Stimulated activated naive CD8-positive, alpha-beta T cell treated with anti-CD3 and anti-CD28 coated beads, Interleukin-15, amount 100 ng/mL, for 72 hours (primary cell): ENCODE measurements at regions not wholly inside any gene's neighbourhood (a gene's known extent, or its start where the extent isn't known, plus 50 kb on each side); places are given as distances from the start of the nearest gene placed in this dataset.

ENCODE experiments used
- ATAC-seq: fragments of 150-1000 bp; cut with Tn5 transposase; 2 replicates; pipeline ENCODE4 v1.10.0; 2021; ENCODE audit warnings: mild to moderate bottlenecking, moderate library complexity
- DNase-seq, 2 donors: peaks; one replicate each; pipeline ENCODE4 v3.0.0; 2021 to 2022
- H3K27ac Mint-ChIP-seq, 2 donors: one replicate each; pipeline ENCODE4 v1.8.0; 2022; ENCODE audit warnings: mild to moderate bottlenecking in 2 of 2, mixed read lengths in 2 of 2, moderate library complexity in 2 of 2
- H3K27me3 Mint-ChIP-seq: one replicate; pipeline ENCODE4 v1.8.0; 2022; ENCODE audit warnings: mixed read lengths
- H3K4me1 Mint-ChIP-seq: one replicate; pipeline ENCODE4 v1.8.0; 2022; ENCODE audit warnings: mild to moderate bottlenecking, mixed read lengths
- H3K4me3 Mint-ChIP-seq, 2 donors: one replicate each; pipeline ENCODE4 v1.8.0; 2022; ENCODE audit warnings: mild to moderate bottlenecking in 2 of 2, mixed read lengths in 2 of 2, moderate library complexity in 1 of 2
- H3K9me3 Mint-ChIP-seq, 2 donors: one replicate each; pipeline ENCODE4 v1.8.0; 2022; ENCODE audit warnings: mixed read lengths in 2 of 2

DNA sequence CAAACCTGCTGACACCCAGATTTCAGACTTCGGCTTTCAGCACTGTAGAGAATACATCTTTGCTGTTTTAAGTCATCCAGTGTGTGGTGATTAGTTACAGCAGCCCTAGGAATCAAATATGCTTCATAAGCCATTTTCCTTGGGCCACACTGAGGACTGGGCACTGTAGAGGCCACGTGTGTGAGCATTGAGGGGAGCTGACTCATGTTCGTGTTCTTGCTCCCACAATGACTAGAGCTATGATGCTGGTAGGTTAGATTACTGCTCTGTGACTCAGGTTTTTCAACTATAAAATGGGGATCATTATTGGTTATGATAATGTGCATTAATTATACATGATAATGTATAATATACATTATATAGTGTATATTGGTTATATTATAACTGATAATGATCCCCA is 96.5 kb upstream of the PALM2AKAP2 start:
- H3K27me3 Mint-ChIP-seq = no peaks in the 10 kb centered on the region
- ATAC-seq (no peak), DNase-seq (no peak)
- peaks cover 3 to 13% of the 10 kb centered on the region in 2 donors for H3K9me3 Mint-ChIP-seq
- no peaks in the 10 kb centered on the region for H3K4me1 Mint-ChIP-seq
- no peak overlapping the region for H3K4me3 Mint-ChIP-seq
- H3K27ac Mint-ChIP-seq = no peak overlapping the region

DNA sequence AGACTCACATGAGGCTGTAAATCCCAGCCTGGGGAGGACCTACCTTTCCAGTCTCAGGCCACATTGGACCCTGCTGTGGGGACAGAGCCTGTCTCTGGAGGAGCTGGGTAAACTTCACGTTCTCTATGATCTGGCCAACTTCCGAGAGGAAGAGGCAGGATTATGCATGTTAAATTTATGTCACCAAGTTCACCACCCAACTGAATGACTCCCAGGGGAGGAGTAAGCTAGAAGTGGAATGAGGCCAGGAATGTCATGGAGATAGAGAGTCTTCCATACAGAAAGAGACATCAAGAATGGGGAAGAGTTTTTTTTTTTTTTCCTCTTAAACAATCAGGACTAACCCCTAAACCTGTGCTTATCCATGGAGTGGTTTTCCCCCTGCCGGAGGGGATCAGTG is 90.3 kb upstream of the PALM2AKAP2 start:
- H3K27me3 Mint-ChIP-seq = no peaks in the 10 kb centered on the region

DNA sequence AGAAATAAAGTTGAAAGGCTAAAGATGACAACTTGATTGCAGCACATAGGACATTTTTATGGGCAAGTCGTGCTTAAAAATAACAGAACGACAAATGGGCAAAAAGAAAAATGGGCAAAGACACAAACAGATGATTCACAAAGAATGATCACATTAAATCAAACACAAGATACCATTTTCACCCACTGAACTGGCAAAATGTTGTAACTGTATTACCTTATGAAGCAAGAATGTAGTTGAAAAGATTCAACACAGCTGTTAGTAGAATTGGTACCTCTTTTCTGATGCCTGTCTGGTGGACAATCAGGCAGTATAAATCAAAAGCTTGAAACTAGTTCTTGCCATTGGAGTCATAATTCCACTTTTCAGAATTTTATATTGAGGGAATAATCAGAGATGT is 81.0 kb upstream of the PALM2AKAP2 start:
- peaks cover 0 to 7% of the 10 kb centered on the region in 2 donors for H3K9me3 Mint-ChIP-seq
- ATAC-seq = no peak
- no peak overlapping the region for H3K27ac Mint-ChIP-seq
- DNase-seq = no peak
- no peaks in the 10 kb centered on the region for H3K27me3 Mint-ChIP-seq
- no peak overlapping the region for H3K4me3 Mint-ChIP-seq
- no peaks in the 10 kb centered on the region for H3K4me1 Mint-ChIP-seq

More for the DNA sequence above, 90.3 kb upstream of the PALM2AKAP2 start:
- Mint-ChIP-seq H3K4me3 (no peak overlapping the region), H3K9me3 (peaks cover 3 to 7% of the 10 kb centered on the region in 2 donors), H3K4me1 (no peaks in the 10 kb centered on the region), H3K27ac (no peak overlapping the region)
- DNase-seq = no peak
- ATAC-seq = no peak

DNA sequence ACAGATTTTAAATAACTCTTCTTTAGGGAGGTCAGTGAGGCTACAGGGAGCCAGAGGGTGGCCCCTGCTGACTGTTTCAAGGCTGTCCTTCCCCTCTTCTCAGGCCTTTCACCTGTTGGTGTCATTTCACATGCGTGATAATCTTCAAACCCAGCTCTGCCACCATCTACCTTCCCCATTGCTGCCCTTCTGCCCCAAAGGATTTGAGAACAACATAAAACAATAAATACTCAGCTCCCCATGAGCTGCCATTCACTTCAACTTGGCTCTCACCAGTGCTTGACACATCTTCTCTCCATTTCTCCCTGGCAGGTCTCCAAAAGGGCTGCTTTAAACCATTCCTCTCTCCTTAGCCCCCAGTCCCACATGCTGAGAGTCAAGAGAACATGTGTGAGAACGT is 75.5 kb upstream of the PALM2AKAP2 start:
- H3K27me3 Mint-ChIP-seq = no peaks in the 10 kb centered on the region
- no peaks in the 10 kb centered on the region for H3K4me1 Mint-ChIP-seq
- H3K27ac Mint-ChIP-seq = no peak overlapping the region
- no peak for DNase-seq
- H3K4me3 Mint-ChIP-seq = no peak overlapping the region
- peaks cover 4 to 7% of the 10 kb centered on the region in 2 donors for H3K9me3 Mint-ChIP-seq
- ATAC-seq = no peak

DNA sequence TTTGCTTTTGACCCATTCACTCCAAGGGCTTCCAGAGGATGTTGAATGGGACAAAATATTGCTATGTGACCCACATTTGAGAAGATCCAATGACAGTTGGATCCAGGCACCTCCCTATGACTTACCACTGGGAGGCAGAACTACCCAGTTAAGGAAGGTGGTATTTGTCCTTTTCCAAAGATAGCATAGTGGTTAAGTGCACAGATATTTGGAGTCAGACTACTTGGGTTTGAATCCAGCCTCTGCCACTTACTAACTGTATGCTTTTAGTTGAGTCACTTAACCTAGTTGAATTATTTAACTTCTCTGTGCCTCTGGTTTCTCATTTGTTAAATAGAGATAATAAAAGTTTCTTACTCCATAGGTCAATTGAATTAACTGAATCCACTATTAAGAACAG is 74.5 kb upstream of the PALM2AKAP2 start:
- ATAC-seq (no peak), DNase-seq (no peak)
- no peak overlapping the region for H3K27ac Mint-ChIP-seq
- H3K4me3 Mint-ChIP-seq = no peak overlapping the region
- H3K4me1 Mint-ChIP-seq = no peaks in the 10 kb centered on the region
- no peaks in the 10 kb centered on the region for H3K27me3 Mint-ChIP-seq
- H3K9me3 Mint-ChIP-seq = peaks cover under 1 to 4% of the 10 kb centered on the region in 2 donors

DNA sequence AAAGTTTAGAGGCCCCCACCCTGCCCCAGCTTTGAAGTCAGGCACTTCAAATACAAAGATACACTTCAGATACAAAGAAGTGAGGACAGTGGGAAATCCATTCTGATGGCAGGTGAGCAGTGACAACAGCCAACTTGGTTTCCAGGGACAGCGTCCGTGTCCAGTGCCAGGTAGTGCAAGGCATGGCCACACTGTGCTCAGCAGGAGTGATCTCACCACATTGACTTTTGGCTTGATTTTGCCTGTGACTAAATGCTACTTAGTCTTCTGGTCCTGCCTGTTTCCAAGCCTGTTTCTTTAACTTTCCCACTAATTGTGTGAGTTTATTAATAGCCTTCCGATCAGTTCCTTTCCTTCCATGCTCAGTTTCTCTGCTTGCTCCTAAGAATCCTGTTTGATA is 72.6 kb upstream of the PALM2AKAP2 start:
- Mint-ChIP-seq H3K27me3 (no peaks in the 10 kb centered on the region), H3K27ac (no peak overlapping the region), H3K4me3 (no peak overlapping the region), H3K9me3 (peaks cover 0 to 4% of the 10 kb centered on the region in 2 donors), H3K4me1 (no peaks in the 10 kb centered on the region)
- ATAC-seq = no peak
- DNase-seq = no peak

DNA sequence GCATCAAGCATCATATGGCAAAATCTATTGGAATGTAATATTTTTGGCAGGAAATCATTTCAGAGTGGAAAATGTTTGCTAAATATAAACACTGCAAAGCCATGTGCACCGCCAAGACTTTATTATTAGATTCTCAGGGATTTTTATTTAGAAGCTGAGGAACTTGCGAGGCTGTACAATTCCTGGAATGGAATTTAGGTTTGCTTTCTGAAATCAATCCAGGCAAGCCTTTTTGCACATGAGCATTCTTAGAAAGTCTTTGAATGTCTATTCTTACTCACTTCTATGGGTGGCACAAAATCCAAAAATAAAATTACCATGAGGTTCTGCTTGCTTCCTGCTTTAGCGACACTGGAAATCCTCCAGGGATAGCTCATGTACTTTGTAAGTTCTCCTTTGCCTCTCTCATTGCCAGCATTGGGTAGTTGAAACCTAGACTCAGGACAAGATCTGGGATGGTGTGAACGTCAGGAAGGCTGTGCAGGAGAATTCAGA is 71.5 kb upstream of the PALM2AKAP2 start:
- H3K4me1 Mint-ChIP-seq = no peaks in the 10 kb centered on the region
- no peak for ATAC-seq
- no peaks in the 10 kb centered on the region for H3K27me3 Mint-ChIP-seq
- H3K9me3 Mint-ChIP-seq = peaks cover 0 to 4% of the 10 kb centered on the region in 2 donors
- no peak overlapping the region for H3K4me3 Mint-ChIP-seq
- H3K27ac Mint-ChIP-seq = no peak overlapping the region
- DNase-seq = no peak

DNA sequence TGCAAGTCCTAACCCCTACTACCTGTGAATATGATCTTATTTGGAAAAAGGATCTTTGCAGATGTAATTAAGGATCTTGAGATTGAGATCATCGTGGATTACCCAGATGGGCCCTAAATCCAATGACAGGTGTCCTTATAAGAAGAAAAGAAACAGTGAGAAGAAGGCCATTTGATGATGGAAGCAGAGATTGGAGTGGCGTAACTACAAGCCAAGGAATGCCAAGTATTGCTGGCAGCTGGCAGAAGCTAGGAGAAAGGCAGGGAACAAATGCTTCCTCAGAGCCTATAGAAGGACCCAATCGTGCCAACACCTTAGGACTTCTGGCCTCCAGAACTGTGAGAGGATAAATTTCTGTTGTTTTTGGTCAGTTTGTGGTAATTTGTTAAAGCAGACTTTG is 70.1 kb upstream of the PALM2AKAP2 start:
- Mint-ChIP-seq H3K4me1 (no peaks in the 10 kb centered on the region), H3K27me3 (no peaks in the 10 kb centered on the region), H3K9me3 (peaks cover 0 to 4% of the 10 kb centered on the region in 2 donors), H3K4me3 (no peak overlapping the region), H3K27ac (peak overlapping the region in 1 of 2 donors; percentile 49)
- ATAC-seq (no peak), DNase-seq (no peak)

DNA sequence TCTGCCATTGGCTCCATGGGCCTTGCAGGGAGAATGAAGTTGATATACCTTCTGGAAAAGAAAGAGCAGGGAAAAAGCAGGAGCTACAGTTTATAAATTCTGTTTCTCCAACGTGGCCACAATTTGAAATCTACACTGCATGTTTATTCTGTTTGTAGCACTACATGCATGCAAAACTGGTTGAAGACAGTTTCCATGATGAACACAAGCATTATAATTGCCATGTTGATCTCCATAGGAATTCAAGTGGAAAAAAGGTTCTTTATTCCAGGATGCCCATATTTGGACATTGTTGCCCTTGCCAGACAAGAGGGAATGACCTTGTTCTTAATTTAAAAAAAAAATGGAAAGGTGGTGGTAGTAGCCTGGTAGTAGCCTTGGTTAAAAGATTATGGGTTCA is 69.2 kb upstream of the PALM2AKAP2 start:
- no peaks in the 10 kb centered on the region for H3K27me3 Mint-ChIP-seq
- no peak overlapping the region for H3K4me3 Mint-ChIP-seq
- peak overlapping the region in 1 of 2 donors; percentile 18 for H3K27ac Mint-ChIP-seq
- H3K4me1 Mint-ChIP-seq = no peaks in the 10 kb centered on the region
- peaks cover 0 to 4% of the 10 kb centered on the region in 2 donors for H3K9me3 Mint-ChIP-seq
- DNase-seq = no peak
- no peak for ATAC-seq

DNA sequence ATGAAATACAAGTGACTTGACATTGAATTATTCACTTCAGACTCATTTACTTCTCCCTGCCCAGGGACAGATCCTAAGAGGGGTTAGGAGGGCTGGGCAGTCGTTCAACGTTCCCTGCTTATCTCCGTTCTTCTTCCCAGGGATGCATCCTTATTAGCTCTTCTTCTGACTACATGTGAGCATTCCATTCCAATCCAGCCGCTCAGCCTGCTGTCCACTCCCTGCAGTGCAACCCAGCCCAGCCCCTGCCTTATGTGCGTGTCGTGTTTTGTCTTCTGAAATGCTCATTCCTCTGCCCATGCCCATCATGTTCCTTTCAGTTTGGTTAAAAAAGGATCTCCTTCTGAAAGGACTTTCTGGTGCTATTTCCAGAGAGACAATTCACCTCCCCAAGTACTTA is 64.7 kb upstream of the PALM2AKAP2 start:
- no peaks in the 10 kb centered on the region for H3K9me3 Mint-ChIP-seq
- no peak for ATAC-seq

DNA sequence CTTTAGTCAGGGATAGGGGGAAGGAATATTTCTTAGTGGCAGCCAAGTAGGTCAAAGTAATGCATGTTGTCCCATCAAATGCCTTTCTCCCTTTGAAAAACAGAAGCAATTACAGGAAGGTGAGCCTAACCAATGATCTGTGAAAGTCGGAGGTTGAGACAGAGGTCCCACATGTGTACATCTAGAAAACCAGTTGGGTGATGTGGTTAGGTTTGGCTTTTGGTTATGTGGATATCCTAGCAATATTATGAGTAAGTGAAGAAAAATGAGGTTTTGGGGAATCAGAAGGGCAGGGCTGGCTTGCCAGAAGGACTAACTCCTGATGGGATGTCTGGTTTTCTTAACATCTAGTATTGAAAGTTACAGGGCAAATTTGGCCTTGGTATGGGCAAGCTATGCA is 63.4 kb upstream of the PALM2AKAP2 start:
- Mint-ChIP-seq H3K4me3 (no peak overlapping the region), H3K27ac (no peak overlapping the region)
- no peak for ATAC-seq

More for the DNA sequence above, 64.7 kb upstream of the PALM2AKAP2 start:
- H3K4me1 Mint-ChIP-seq = no peaks in the 10 kb centered on the region
- H3K27ac Mint-ChIP-seq = no peak overlapping the region
- H3K4me3 Mint-ChIP-seq = no peak overlapping the region
- DNase-seq = no peak
- no peaks in the 10 kb centered on the region for H3K27me3 Mint-ChIP-seq

DNA sequence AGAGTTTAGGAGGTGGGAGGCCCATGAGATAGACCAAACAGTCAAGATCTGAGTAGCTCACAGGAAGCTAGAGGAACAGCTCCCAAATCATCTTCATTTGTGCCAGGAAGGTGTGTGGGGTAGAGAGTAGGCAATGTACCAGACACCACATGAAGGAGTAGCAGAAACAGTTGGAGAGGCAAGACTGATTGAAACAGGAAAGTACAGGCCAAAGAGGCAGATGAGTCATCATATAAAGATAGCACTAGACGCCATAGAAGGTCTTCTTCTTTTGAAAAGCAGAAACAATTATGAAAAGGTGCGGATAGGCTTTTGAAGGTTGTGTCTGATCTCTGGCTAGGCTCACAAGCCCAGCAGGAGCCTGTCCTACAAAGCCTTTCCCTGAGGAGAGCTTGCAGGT is 62.7 kb upstream of the PALM2AKAP2 start:
- H3K4me1 Mint-ChIP-seq = no peaks in the 10 kb centered on the region
- H3K27me3 Mint-ChIP-seq = no peaks in the 10 kb centered on the region
- H3K9me3 Mint-ChIP-seq = no peaks in the 10 kb centered on the region
- H3K27ac Mint-ChIP-seq = no peak overlapping the region
- ATAC-seq (no peak), DNase-seq (no peak)
- no peak overlapping the region for H3K4me3 Mint-ChIP-seq

More for the DNA sequence above, 63.4 kb upstream of the PALM2AKAP2 start:
- DNase-seq = no peak
- H3K4me1 Mint-ChIP-seq = no peaks in the 10 kb centered on the region
- no peaks in the 10 kb centered on the region for H3K9me3 Mint-ChIP-seq
- no peaks in the 10 kb centered on the region for H3K27me3 Mint-ChIP-seq

DNA sequence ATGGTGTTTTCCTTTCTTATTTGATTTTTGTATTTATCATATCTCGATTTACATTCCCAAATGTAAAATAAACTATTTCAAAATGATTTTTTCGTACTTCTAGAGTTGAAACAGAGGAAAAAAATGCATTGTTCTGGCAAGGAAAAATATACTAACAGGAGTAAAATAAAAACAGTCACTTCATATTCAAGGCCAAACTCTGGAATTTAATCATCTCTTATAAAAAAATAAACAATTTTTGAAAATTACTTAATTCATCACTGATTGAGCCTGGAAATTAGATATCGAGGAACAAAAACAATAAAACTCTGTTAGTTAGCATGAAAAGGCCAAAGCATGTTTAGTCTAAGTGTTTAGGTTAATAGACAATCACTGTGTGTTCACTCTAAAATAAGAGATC is 61.1 kb upstream of the PALM2AKAP2 start:
- DNase-seq (no peak), ATAC-seq (no peak)
- H3K4me3 Mint-ChIP-seq = no peak overlapping the region
- H3K4me1 Mint-ChIP-seq = no peaks in the 10 kb centered on the region
- peaks cover 8 to 9% of the 10 kb centered on the region in 2 donors for H3K9me3 Mint-ChIP-seq
- no peaks in the 10 kb centered on the region for H3K27me3 Mint-ChIP-seq
- no peak overlapping the region for H3K27ac Mint-ChIP-seq

DNA sequence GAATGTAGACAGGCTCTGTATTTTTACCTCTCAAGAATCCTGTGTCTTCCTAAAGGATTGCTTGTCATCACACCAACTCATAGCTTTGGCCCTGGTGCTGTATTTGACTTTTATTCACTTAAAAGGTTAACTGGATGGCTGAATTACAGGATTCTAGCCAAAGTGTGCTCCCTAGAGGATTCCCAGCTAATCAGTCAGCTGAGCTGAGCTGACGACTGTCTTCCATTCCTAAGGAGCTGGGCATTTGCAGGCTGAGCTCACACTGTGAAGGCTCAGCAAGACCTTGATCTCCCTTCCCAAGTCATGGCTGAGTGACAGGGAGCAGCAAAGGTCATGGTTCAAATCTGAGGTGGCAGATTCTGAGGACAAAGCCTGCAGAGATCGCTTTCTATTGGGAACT is 59.0 kb upstream of the PALM2AKAP2 start:
- ATAC-seq = no peak
- peaks cover 8 to 15% of the 10 kb centered on the region in 2 donors for H3K9me3 Mint-ChIP-seq
- H3K4me1 Mint-ChIP-seq = no peaks in the 10 kb centered on the region
- no peak overlapping the region for H3K27ac Mint-ChIP-seq
- no peaks in the 10 kb centered on the region for H3K27me3 Mint-ChIP-seq
- no peak overlapping the region for H3K4me3 Mint-ChIP-seq
- DNase-seq = no peak

DNA sequence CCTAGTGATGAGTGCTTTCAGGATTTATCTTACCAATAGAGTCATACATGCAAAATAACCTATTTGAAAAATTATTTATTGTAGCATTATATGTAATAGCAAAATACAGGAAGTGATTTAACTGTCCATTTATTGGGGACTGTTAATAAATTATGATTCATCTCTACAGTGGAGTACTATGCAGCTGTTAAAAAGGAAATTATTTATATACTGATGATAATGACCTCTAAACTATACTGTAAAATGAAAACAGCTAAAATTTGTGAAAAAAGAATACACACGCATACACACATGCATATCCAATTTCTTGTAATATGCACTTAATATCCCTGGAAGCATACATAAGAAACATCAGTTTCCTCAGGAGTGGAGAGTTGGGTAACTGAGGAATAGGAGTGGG is 58.0 kb upstream of the PALM2AKAP2 start:
- no peak overlapping the region for H3K4me3 Mint-ChIP-seq
- no peaks in the 10 kb centered on the region for H3K4me1 Mint-ChIP-seq
- H3K27me3 Mint-ChIP-seq = no peaks in the 10 kb centered on the region

DNA sequence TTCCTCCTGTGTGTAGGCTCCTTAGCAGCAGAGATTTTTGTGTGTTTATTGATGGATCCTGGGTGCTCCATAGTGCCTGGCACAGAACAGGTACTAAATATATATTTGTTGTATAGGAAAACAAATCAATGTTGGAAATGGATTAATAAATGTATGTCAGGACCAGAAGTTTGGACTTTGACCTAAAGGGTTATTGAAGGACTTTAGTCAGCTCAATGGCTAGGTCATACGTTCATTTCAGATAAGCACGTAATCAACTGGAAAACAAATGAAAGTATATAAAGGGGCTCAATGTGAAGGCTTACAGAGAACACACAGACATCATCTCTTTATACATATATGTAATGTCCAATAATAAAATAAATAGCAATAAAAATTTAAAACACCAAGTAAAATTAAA is 56.2 kb upstream of the PALM2AKAP2 start:
- ATAC-seq (no peak), DNase-seq (no peak)
- peaks cover 8 to 17% of the 10 kb centered on the region in 2 donors for H3K9me3 Mint-ChIP-seq
- no peaks in the 10 kb centered on the region for H3K4me1 Mint-ChIP-seq
- H3K27me3 Mint-ChIP-seq = no peaks in the 10 kb centered on the region
- H3K27ac Mint-ChIP-seq = no peak overlapping the region
- H3K4me3 Mint-ChIP-seq = no peak overlapping the region

More for the DNA sequence above, 58.0 kb upstream of the PALM2AKAP2 start:
- DNase-seq (no peak), ATAC-seq (no peak)
- Mint-ChIP-seq H3K27ac (no peak overlapping the region), H3K9me3 (peaks cover 8 to 17% of the 10 kb centered on the region in 2 donors)

DNA sequence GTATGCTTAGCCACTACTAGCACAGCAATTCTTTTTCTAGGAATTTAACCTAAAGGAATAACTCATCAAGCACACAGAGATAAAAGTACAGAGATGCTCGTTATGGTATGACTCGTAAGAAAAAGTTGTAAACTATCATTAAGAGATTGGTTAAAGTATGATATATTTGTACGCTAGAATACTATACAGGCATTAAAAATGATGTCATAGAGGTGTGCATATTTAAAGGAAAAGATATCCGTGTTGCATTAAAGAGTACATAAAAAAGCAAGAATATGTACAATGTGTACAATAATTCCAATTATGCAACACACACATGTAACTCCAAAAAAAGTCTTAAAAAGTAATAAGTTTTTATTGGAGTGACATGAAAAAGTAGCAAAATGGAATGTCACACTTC is 54.5 kb upstream of the PALM2AKAP2 start:
- no peak overlapping the region for H3K27ac Mint-ChIP-seq
- peaks cover 8 to 17% of the 10 kb centered on the region in 2 donors for H3K9me3 Mint-ChIP-seq
- no peaks in the 10 kb centered on the region for H3K4me1 Mint-ChIP-seq
- H3K4me3 Mint-ChIP-seq = no peak overlapping the region
- no peak for DNase-seq
- no peaks in the 10 kb centered on the region for H3K27me3 Mint-ChIP-seq
- ATAC-seq = no peak
